Stimulated activated CD8-positive, alpha-beta memory T cell treated with anti-CD3 and anti-CD28 coated beads, Interleukin-4, amount 100 ng/mL, for 48 hours (primary cell): ENCODE measurements at regions not wholly inside any gene's neighbourhood (a gene's known extent, or its start where the extent isn't known, plus 50 kb on each side); places are given as distances from the start of the nearest gene placed in this dataset.
"Not testable (repeated sequence)": the region's sequence is repeated elsewhere in the genome, so short reads cannot be mapped to it uniquely, and the experiment has no call there.

Experiments used
- DNase-seq: peaks from one replicate; pipeline ENCODE4 v3.0.0-alpha.2; 2020

GRCh38 chr6:140794544-140794943 is 1338.2 kb upstream of the GJE1 start:
- DNase-seq, result no peak

DNA sequence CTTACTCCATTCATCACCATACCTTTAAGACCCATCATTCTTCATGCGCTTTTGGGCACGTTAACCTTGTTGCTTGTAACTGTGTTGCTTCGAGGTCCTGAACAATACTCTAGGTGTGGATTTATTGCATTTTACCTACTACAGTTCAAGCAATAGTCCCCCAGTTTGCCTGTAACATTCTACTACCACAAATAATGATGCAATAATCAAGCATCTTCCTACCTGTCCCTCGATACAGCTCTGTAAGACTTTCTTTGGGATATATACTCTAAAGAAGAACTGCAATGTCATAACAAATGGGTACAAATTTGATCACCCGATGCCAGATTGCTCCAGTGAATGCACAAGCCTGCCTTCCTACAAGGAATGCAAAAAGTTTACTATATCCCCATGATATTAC is 1342.6 kb upstream of the GJE1 start:
- DNase-seq, result no peak

DNA sequence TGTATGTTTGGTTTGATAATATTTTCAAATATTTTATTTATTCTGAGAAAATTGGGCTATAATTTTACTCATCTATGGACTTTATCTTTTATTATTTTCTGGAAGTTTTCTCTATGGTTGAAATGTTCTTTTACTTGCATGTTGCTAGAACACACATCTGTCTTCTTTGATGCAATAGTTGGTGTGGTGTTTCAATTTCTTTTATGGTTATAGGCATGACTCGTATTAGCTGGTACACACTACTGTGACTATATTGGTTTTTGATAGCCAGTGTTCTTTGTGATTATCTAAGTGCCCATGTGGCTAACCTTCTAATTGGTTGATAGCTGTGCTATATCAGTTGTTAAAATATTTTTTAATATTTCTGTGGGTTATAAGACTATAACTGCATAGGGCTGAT is 1343.3 kb upstream of the GJE1 start:
- no peak for DNase-seq

DNA sequence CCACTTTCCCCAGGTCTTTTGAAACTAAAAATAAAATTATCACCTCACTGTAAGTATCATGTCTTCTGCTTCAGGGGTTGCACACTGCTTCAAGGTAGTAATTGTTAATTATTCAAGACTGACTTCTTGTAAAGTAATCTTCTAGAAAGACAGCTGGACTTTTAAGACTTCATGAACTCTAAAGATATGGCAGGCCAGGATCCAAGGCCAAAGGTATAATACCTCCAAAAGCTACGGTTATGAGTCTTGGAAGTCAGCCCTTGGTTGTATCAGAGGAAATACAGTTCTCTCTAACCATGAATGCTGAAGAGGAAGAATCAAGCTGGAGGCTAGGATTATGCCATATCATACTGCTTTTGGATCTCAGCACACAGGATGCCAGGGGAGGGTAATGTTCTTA is 1346.8 kb upstream of the GJE1 start:
- DNase-seq, result no peak

DNA sequence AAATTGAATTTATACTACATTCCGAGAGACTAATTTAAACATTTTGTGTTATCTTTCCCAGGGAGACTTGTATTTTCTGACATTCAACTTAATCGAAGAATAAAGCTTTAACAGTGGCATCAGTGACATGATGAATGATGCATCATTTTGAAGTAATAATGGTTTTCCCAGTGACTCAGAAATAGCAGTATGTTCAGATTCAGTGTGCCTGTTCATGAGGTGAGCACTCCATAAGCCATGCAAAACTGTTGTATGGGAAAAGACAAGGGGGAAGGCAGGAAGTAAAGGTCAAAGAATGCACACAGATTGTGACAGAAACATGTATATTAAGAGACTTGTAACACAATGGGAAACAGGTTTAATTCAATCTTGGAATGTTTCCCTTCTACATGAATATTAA is 1348.2 kb upstream of the GJE1 start:
- no peak for DNase-seq

DNA sequence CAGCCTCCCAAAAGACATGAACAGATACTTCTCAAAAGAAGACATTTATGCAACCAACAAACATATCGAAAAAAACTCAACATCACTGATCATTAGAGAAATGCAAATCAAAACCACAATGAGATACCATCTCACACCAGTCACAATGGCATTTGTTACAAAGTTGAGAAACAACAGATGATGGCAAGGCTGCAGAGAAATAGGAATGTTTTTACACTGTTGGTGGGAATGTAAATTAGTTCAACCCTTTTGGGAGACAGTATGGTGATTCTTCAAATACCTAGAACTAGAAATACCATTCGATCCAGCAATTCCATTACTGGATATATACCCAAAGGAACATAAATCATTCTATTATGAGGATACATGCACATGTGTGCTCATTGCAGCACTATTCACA is 1349.2 kb upstream of the GJE1 start:
- DNase-seq, result not testable (repeated sequence)

GRCh38 chr6:140782941-140783340 is 1349.8 kb upstream of the GJE1 start:
- no peak for DNase-seq

GRCh38 chr6:140779991-140780596 is 1352.6 kb upstream of the GJE1 start:
- DNase-seq, result no peak

- DNase-seq, result no peak
These were observed 1353.4 kb upstream of the GJE1 start for GRCh38 chr6:140779341-140779740.

DNA sequence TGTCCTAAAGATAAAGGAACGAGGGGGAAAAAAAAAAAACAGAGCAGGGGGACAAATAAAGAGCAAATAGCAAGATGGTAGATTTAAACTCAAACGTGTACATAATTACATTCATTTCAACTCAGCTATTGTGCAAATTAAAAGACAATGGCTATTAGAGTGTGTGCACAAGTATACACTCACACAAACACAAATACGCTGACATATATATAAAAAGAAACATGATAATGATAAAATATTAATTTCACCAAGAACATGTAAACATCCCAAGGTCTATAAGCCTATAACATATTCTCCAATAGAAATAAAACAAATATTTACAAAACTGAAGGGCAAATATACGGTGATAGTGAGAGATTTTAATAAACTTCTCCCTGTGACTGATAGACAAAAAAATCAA is 1354.9 kb upstream of the GJE1 start:
- DNase-seq, result no peak

DNA sequence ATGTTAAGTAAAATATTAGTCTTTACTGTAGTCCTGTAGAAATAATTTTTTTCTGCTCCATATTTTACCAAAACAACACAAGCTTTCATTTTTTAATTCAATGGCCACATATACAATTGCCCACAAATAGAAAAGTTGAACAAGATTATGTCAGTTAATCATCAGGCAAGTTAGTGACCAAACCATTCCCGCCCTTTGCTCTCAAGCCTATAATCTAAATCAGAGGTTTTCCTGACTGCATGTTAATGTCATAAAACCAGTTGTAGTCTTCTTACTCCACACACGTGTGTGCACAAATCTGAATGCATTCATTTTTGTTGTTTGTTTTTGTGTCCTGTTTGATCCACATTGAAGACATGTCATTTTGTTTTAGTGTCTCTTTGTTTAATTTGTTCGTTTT is 1357.7 kb upstream of the GJE1 start:
- no peak for DNase-seq

GRCh38 chr6:140774080-140774505 is 1358.6 kb upstream of the GJE1 start:
- no peak for DNase-seq

- DNase-seq, result no peak
These were observed 1359.4 kb upstream of the GJE1 start for GRCh38 chr6:140773276-140773675.

DNA sequence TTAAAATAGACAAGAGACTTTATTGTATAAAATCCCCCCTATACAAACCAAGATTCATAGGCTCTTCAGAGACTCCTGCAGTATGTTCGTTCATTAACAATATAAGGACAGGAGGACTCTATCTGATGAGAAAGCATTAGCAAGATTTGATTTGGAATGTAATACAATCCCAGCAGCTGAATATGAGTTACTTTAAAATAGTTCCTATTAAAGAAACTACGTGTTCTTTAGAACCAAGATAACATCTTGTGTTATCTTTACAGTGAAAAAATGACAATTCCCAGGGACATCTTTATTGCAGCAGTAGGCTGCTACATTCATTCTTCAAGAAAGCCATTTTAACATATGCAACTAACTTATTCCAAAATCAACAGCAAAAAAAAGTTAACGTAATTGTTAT is 1360.1 kb upstream of the GJE1 start:
- no peak for DNase-seq

DNA sequence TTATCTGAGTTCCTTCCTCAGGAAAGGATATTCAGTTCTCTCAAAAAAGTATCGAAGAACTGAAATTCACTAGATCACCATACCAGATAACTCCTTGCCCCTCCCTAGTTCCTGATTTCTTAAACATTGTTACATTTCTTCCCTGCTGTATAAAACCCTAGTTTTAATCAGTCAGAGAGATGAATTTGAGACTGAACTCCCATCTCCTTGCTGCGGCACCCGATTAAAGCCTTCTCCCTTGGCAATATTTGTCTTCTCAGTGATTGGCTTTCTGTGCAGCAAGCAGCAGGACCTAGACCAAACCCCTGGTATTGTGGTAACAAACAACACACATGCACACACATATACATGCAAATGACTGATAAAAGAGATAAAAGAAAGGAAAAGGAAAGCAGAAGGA is 1364.6 kb upstream of the GJE1 start:
- no peak for DNase-seq

DNA sequence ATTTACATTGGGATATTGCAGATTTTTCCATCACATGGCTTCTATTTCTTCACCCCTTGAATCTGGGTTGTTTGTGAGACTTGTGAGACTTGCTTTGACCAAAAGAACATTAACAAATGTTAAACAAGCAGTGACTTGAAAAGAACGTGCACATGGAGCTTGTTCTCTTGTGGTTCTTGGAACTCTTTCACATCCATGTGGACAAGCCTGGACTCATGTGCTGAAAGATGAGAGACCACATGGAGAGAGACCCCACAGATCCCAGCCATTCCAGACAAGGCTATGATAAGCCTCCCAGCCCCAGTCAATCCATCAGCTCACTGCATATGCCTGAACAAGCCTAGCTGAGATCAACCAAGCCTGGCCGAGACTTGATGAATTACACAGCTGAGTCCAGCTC is 1365.7 kb upstream of the GJE1 start:
- no peak for DNase-seq

DNA sequence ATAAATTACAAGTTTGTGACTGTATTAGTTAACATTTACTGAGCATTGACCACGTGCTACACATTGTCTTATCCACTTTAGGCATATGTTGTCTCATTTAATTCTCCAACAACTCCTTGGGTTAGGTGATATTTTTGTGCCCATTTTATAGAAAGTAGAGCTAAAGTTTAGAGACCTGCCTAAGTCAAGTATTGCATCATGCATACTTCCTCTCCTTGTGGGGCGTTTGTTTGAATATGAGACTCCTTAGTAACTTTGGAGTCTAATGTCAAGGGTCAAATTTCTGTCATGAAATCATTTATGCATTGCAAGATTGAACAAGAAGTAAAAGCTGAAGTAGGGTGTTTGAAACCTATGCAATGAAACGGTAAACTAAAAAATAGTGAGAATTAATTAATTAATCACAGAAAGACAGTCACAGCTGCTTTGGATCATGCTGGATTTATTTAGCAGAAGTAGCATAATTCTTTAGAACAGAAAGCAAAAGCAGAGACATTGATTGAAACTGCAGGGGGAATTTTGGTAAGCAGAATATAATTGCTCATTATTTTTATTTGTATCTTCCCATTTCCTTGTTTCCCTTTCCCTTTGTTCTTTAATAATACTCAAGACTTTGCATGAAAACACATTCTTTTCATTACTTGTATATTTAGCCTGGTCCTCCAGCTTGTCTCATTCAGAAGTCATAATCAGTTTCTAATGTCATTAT is 1374.4 kb upstream of the GJE1 start:
- DNase-seq, result no peak

DNA sequence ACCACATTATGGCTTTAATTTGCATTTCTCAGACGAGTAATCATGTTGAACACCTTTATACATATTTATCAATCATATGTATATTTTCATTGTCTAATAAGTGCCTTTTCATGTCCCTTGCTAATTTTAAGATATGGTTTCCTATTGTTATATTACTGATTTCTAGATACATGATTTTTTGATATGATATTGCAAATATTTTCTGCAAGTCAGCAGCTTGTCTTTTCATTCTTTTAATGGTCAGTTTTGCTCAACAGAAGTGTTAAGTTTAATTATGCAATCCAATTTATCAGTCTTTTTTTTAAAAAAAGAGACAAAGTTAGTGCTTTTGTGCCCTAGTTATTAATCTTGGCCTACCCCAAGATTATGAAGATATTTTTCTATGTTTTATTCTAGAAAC is 1377.8 kb upstream of the CITED2 start:
- no peak for DNase-seq

DNA sequence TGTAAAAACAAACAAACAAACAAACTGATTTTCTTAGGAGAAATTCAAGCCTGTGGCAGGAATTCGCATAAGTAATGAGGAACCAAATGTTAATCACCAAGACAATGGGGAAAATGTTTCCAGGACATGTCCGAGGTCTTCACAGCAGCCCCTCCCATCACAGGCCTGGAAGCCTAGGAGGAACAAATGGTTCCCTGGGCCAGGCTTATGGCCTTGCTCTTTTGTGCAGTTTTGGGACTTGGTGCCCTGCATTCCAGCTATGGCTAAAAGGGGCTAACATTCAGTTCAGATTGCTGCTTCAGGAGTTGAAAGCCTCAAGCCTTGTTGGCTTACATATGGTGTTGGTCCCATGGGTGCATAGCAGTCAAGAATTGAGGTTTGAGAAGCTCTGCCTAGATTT is 1372.7 kb upstream of the CITED2 start:
- no peak for DNase-seq

DNA sequence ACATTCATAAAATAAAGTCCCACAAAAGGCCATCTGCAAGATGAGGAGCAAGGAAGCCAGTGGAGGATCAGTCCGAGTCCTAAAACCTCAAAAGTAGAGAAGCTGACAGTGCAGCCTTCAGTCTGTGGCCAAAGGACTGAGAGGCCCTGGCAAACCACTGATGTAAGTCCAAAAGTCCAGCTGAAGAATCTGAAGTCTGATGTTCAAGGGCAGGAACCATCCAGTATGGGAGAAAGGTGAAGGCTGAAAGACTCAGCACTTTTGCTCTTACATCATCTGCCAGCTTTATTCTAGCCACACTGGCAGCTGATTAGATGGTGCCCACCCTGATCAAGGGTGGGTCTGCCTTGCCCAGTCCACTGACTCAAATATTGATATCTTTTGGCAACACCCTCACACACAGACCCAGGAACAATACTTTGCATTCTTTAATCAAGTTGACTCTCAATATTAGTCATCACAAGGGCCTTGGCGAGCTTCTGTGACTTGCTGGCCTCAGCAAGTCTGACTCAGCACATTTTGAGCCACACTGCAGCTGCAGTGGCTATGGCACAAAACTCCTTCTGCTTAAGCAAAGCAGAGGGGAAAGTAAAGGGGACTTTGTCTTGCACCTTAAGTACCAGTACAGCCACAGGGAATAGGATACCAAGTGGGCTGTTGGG is 1370.3 kb upstream of the CITED2 start:
- DNase-seq, result no peak

DNA sequence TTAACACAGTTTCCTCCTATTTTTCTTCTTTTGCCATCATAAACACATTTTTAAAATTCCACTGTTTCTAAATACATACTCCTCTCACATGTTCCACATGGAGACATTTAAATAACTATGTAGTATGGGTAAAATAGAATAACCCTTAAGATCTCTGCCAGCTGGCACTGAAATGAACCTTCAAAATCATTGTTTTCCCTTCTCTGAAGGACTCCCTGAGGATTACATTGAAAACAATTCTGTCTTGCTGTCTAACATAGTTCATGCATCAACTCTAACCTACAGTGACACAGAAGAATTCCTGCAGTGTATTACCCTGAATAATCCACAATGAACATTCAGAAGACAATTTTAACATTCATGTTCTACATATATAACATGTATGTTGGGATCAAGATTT is 1361.8 kb upstream of the CITED2 start:
- DNase-seq, result no peak

- no peak for DNase-seq
These were observed 1358.5 kb upstream of the CITED2 start for GRCh38 chr6:140732991-140733390.

GRCh38 chr6:140732155-140732554 is 1357.7 kb upstream of the CITED2 start:
- DNase-seq, result no peak

- no peak for DNase-seq
These were observed 1357.3 kb upstream of the CITED2 start for GRCh38 chr6:140731741-140732140.

DNA sequence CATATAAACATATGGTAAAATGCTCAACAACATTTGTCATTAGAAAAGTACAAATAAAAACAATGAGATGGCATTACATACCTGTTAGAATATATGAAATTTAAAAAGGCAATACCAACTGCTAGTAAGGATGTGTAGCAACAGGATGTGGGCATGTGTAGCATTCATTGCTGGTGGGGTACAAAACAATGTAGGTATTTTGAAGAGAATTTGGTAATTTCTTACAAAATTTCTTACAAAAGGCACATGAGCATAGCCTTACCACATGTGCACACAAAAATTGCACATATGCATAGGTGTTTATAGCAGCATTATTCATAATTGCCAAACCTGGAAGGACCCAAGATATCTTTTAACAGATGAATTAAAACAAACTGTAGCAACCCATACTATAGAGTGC is 1355.1 kb upstream of the CITED2 start:
- DNase-seq, result no peak
